ENCODE measurements at regions not wholly inside any gene's neighbourhood (a gene's known extent, or its start where the extent isn't known, plus 50 kb on each side); places are given as distances from the start of the nearest gene placed in this dataset.

DNA sequence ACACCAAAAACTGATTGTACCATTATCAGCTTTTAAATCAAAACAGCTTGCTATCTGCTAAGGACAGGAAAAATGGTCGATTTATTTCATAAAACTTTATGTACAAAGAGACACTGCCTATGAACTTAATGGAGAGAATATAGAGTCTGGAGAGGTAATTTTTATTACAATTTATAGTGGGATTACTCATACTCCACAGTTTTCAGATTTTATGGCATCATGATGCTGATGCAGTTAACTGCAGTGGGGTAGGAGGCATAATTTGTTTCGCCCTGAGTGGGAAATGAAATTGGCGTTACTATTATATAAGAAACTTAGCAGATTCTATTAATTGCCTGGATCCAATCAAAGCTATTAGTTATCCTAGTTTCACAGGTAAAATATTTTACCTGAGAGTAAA, 301.4 kb downstream of the KLF12 start:
- no peak for DNase-seq (ENCODE audit: low read depth in 1 of 2, low spot score in 1 of 2)
- TF ChIP-seq, protein P1, sequence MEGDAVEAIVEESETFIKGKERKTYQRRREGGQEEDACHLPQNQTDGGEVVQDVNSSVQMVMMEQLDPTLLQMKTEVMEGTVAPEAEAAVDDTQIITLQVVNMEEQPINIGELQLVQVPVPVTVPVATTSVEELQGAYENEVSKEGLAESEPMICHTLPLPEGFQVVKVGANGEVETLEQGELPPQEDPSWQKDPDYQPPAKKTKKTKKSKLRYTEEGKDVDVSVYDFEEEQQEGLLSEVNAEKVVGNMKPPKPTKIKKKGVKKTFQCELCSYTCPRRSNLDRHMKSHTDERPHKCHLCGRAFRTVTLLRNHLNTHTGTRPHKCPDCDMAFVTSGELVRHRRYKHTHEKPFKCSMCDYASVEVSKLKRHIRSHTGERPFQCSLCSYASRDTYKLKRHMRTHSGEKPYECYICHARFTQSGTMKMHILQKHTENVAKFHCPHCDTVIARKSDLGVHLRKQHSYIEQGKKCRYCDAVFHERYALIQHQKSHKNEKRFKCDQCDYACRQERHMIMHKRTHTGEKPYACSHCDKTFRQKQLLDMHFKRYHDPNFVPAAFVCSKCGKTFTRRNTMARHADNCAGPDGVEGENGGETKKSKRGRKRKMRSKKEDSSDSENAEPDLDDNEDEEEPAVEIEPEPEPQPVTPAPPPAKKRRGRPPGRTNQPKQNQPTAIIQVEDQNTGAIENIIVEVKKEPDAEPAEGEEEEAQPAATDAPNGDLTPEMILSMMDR (IDR thresholded peaks at IDR 0.05; ENCODE audit: low read depth, low read length) = no peak
- Histone ChIP-seq H3K27ac (no peak overlapping the region), H3K4me3 (no peak overlapping the region), H3K36me3 (no peaks in the 10 kb centered on the region), H3K9me3 (ENCODE audit: low read depth) (no peaks in the 10 kb centered on the region), H3K4me1 (ENCODE audit: low read depth) (peaks cover 10% of the 10 kb centered on the region), H3K27me3 (no peaks in the 10 kb centered on the region)

DNA sequence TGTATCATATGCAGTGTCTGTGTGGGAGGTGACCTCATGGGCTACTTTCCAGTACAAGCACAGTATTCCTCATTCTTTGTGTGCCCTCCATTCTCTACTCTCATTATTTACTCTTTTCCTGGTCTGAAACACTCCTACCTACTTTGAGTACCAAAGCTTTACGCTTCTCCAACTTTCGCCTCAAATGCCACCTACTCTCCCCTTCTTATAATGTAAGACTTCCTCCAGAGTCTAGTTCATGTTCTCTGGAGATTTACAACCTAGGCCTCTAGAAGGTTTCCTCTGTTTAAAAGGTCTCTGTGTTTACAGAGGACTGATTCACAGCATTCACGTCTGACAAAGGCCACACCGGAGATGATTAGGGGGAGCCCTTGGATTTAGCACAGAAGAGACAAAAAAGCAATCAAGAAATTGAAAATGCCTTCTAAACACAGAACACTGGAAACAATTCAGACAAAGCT, 302.0 kb downstream of the KLF12 start:
- TF ChIP-seq, protein P1 (IDR thresholded peaks at IDR 0.05; ENCODE audit: low read depth, low read length) = no peak
- DNase-seq (ENCODE audit: low read depth in 1 of 2, low spot score in 1 of 2) = peak in 1 of 2 donors; percentile 18
- no peaks in the 10 kb centered on the region for H3K9me3 ChIP-seq (ENCODE audit: low read depth)
- peaks cover 10% of the 10 kb centered on the region for H3K4me1 ChIP-seq (ENCODE audit: low read depth)
- no peak overlapping the region for H3K4me3 ChIP-seq
- no peaks in the 10 kb centered on the region for H3K36me3 ChIP-seq
- H3K27me3 ChIP-seq = no peaks in the 10 kb centered on the region
- no peak overlapping the region for H3K27ac ChIP-seq

DNA sequence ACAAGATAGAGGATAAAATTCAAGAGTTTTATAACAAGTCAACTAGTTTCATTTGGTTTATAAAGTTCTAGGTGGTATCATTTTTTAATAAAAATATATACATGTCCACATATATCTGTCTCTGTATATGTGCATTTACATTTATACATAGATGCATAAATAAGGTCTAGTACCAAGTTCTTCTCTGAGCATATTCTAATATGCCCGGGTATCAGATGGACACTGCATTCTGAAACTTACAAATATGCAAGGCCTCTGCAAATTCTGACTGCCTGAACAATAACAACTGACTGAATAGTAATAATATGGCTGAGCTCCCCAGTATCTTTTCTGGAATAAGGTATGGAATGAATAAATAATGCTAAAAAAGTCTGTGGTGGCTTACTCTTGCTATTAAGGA, 304.8 kb downstream of the KLF12 start:
- no peaks in the 10 kb centered on the region for H3K27me3 ChIP-seq
- no peaks in the 10 kb centered on the region for H3K36me3 ChIP-seq
- H3K27ac ChIP-seq = no peak overlapping the region
- peaks cover 4% of the 10 kb centered on the region for H3K4me1 ChIP-seq (ENCODE audit: low read depth)
- TF ChIP-seq, protein P1 (IDR thresholded peaks at IDR 0.05; ENCODE audit: low read depth, low read length) = no peak
- H3K9me3 ChIP-seq (ENCODE audit: low read depth) = no peaks in the 10 kb centered on the region
- no peak for DNase-seq (ENCODE audit: low read depth in 1 of 2, low spot score in 1 of 2)
- H3K4me3 ChIP-seq = no peak overlapping the region

DNA sequence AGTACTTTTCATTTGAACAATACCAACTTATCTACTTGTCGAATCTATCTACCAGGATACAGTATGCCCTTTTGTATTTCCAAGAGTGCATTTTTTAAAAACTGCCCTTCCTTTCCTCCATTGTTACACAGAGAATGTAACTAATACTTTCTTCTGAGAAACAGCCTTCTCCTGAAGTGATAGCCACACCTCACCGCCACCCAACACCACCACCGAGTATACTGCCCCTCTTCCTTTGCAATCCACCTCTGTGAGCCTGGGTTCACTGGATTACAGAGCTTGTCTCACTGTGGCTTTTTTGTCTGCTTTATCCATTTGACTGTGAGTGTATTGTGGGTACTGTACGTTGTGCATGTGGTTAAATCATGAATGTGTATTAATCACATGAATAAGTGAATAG, 305.4 kb downstream of the KLF12 start:
- DNase-seq (ENCODE audit: low read depth in 1 of 2, low spot score in 1 of 2) = no peak

DNA sequence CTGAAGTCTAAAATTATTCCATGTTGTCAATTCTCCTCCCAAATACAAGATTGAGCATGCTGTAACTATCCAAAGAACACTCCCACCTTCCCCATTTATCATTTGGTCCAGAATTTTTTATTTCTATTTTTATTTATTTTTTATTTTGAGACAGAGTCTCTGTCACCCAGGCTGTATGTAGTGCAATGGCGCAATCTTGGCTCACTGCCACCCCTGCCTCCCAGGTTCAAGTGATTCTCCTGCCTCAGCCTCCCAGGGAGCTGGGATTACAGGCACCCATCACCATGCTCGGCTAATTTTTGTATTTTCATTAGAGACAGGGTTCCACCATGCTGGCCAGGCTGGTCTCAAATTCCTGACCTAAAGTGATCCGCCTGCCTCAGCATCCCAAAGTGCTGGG, 306.8 kb downstream of the KLF12 start:
- no peak overlapping the region for H3K4me3 ChIP-seq
- no peak overlapping the region for H3K27ac ChIP-seq
- no peak for DNase-seq (ENCODE audit: low read depth in 1 of 2, low spot score in 1 of 2)
- no peaks in the 10 kb centered on the region for H3K36me3 ChIP-seq
- TF ChIP-seq, protein P1 (IDR thresholded peaks at IDR 0.05; ENCODE audit: low read depth, low read length) = no peak
- H3K4me1 ChIP-seq (ENCODE audit: low read depth) = no peaks in the 10 kb centered on the region
- H3K9me3 ChIP-seq (ENCODE audit: low read depth) = no peaks in the 10 kb centered on the region
- no peaks in the 10 kb centered on the region for H3K27me3 ChIP-seq

More for the DNA sequence above, 305.4 kb downstream of the KLF12 start:
- H3K4me3 ChIP-seq = no peak overlapping the region
- no peak overlapping the region for H3K27ac ChIP-seq
- TF ChIP-seq, protein P1 (IDR thresholded peaks at IDR 0.05; ENCODE audit: low read depth, low read length) = no peak
- H3K27me3 ChIP-seq = no peaks in the 10 kb centered on the region
- peaks cover 4% of the 10 kb centered on the region for H3K4me1 ChIP-seq (ENCODE audit: low read depth)
- H3K9me3 ChIP-seq (ENCODE audit: low read depth) = no peaks in the 10 kb centered on the region
- no peaks in the 10 kb centered on the region for H3K36me3 ChIP-seq

DNA sequence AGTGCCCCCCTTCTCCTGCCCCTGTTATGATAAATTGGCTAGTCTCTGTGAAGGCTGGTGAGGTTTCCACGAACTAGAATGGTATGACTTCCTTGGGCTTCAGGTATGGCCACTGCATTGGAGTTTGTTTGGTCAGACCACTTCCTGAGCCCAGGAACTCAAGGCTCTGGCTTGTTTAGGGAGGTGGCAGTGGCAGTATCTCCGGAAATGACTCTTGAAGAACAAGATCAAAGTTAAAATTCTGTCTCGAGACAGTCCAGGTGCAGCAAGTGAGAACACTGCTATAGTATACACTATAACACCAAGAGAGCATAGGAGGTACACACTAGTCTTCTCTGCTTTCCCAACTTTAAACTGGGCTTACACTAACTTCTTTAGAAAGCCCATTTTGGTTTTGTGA, 309.1 kb downstream of the KLF12 start:
- H3K36me3 ChIP-seq = no peaks in the 10 kb centered on the region
- no peak overlapping the region for H3K4me3 ChIP-seq
- DNase-seq (ENCODE audit: low read depth in 1 of 2, low spot score in 1 of 2) = no peak
- no peaks in the 10 kb centered on the region for H3K27me3 ChIP-seq
- TF ChIP-seq, protein P1 (IDR thresholded peaks at IDR 0.05; ENCODE audit: low read depth, low read length) = no peak
- H3K27ac ChIP-seq = no peak overlapping the region
- H3K9me3 ChIP-seq (ENCODE audit: low read depth) = no peaks in the 10 kb centered on the region
- no peaks in the 10 kb centered on the region for H3K4me1 ChIP-seq (ENCODE audit: low read depth)

Data from cardiac muscle cell (in vitro differentiated cells and primary cell).